HG02759 (cell line): ENCODE measurements at regions not wholly inside any gene's neighbourhood (a gene's known extent, or its start where the extent isn't known, plus 50 kb on each side); places are given as distances from the start of the nearest gene placed in this dataset.

Source experiments
- ATAC-seq: cut with Tn5 transposase; IDR thresholded peaks from one replicate; pipeline ENCODE4 v1.9.1; 2021; ENCODE audit warnings: mild to moderate bottlenecking, moderate library complexity; ENCODE audit not compliant: unreplicated experiment

DNA sequence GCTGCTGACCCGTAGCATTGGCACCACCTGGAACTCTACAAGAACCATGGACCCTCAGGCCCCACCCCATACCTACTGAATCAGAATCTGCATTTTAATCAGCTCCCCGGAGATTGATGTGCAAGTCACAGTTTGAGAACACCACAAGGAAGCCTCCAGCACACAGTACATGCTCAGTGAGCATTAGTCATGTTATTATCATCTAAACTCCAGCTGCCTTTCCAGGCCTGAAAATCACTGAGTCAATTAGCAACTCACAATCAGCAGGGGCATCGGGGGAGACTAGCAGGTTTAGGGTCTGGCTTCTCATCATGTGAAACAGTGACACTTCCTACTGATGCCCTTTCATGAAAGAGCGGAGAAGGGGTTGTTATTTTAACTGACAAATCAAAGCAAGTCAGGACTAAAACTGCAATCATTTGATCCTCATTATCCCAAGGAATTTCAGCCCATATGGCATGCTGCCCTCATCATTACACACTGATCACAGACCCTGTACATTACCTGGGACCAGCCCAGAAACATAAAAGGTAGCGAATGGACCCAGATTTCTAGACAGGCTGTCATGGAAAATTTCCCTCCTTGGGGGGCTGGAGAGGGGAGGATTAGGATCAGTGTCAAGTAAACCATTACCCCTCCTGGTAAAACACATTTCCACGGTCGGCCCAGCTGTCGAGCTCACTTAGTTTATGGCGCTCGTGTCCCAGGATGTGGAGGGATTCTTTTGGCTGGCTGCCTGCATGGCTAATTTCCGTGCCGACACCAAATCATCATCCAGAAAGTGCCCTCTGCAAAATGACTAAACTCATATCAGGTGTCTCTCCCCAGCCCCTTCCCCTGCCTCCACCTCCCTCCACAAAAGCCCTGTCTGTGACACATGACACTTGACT is 122.8 kb downstream of the PRLHR start:
- ATAC-seq = no peak

DNA sequence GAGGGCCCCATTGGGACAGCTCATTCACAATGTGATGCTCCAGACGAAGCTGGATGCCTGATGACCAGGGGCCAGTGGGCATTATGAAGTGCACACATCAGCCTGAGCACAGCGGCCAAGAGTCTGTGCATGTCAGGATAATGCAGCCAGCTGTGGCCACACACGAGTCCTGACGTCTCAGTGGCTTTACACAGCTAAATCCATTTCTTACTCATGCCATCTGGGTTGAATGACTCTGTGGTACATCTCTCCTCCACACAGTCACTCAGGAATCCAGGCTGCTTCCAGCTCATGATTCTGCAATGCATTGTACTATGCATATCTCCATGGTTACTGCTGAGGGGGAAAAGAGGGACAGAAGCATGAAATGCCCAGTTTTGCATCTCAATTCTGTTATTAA is 123.6 kb downstream of the PRLHR start:
- no peak for ATAC-seq

DNA sequence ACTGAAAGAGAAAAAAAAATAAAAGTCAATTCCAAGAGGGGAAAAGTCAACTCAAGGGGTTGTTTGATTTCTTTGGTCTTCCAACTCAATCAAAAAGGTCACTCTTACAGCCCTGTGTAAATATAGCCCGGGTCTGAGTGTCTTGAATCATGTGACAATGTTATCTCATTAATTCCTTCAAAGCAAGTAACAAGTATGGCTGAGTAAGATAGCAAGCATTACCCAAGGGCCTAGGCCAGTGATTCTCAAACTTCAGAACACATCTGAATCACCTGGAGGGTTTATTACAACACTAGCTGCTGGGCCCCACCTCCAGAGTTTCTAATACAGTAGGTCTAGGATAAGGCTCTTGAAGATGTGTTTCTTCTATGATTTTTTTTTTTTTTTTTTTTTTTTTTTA is 125.0 kb downstream of the PRLHR start:
- no peak for ATAC-seq

DNA sequence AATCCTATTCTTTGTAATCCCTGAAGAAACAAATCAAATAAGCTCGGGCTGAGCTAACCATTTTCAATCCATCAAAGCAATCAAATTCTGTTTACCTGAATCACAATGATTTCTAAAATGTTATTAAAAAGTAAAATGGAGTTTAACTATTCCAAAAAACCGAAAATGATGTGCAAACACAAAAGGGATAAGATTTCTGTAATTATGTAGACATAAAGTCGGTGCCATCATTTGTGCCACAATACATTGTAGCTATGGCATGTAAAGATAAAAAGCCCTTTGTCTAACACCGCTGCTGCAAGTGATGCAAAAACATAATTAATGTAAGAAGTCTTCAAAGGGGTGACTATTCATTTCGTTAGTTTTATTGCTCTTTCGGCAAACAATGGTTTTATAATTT is 125.1 kb upstream of the FAM204A start:
- no peak for ATAC-seq

DNA sequence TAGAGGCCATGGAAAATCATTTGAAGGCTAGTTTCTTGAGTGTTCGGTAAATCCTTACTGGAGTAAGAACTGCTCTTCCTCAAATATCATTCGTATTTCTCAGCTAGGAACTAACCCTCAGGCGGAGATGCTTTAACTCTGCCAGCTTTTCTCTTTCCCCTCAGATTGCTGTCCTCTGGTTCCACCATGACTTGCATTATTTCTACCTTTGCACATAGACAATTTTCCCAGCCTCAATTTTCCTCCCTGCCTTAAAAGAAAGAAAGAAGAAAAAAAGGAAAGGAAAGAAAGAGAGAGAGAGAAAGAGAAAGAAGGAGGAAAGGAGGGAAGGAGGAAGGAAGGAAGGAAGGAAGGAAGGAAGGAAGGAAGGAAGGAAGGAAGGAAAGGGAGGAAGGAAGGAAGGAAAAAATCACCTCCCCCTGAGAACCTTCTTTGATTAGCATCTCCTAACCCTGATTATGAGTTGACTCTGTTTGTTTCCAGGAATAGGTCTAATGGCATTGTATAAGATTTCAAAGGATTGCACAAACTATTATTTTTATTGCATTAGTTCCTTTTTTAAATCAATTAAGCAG is 123.3 kb upstream of the FAM204A start:
- no peak for ATAC-seq

DNA sequence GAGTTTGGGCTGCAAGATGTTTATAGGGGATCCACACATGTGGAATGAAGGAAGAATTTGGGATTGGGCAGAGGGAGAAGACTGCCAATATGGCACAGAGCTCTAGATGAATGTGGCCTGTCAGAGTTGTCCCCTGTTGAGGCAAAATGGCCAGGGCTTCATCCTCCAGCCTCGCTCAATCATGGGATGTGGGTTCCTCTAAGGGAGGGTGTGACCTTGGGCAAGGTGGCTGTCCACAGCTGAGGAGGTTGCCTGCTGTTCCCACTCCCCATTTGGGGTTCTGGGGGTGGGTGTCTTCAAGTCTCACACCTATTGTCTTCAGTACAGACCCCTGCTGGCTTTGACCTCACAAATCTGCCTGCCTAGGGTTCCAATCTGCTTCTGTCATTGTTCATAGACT is 121.6 kb upstream of the FAM204A start:
- ATAC-seq = no peak

DNA sequence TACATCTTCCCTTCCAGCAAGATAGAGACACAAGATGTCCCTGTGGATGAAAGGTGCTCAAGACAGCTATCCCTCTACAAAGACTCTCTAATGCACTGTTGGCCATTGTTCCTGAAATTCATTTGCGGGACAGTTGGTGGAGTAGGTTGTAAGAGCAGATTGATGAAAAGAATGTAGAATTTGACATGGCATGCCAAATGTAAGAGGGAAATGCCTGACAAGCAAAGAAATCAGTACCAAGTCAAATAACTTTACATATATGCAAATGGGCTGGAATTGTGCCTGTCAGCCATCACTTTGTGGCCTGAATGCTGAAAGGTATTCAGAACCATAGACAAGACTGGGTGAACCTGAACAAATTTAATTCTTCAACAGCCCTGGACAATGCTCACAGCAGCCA is 120.3 kb upstream of the FAM204A start:
- no peak for ATAC-seq

DNA sequence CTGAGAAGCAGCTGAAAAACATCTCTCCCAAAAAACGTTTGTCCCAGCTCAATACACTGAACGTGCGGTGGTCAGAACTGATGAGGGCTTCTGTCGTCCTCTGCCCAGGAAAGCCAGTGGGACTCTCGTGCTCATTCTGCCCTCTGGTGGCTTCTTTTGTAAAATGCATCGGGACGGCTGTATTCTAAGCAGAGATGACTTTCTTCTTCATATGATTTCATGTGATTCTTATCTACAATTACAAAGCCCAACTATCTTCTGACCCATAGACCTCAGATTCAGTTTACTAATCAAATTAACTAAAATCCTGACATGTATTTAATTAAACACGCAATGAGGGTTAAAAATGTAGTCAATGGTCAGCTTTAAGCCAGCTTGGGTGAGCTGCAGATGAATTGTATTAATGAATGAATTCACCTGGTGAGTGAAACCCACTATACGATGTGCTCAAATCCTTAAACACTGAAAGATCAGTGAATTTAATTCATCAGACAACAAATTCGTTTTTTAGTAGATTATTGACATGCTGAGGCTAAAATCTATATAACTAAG is 117.6 kb upstream of the FAM204A start:
- ATAC-seq = peak; percentile 78

DNA sequence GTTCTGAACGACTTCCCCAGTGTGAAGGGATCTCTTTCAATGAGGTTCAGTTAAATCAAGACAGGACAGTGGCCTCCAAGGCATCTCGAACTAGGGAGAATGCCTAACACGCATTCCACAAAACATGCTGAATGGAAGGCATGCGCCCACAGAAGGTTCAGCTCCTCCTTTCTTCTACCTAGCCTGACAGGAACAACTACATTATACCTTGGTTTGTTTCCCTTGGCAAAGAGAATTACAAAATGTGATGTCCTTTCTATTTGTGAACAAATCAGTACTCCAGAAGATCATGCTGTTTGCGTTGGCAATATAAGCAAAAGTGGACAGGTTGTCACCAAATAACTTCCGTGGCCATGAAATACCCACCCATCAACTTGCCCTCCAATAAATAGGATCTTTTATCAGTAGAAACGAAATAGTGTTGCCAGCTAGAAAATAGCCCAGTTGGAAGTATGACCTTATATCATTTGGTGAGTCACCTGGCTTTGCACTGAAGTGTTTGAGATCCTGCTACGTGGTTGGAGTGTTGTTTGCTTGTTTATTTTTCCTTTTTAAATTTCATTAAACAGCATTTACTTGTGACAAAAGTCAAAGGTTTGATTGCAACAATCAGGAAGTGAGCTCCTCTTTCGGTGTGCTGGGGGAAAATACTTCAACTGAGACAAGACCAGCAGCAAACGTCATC is 117.0 kb upstream of the FAM204A start:
- no peak for ATAC-seq

DNA sequence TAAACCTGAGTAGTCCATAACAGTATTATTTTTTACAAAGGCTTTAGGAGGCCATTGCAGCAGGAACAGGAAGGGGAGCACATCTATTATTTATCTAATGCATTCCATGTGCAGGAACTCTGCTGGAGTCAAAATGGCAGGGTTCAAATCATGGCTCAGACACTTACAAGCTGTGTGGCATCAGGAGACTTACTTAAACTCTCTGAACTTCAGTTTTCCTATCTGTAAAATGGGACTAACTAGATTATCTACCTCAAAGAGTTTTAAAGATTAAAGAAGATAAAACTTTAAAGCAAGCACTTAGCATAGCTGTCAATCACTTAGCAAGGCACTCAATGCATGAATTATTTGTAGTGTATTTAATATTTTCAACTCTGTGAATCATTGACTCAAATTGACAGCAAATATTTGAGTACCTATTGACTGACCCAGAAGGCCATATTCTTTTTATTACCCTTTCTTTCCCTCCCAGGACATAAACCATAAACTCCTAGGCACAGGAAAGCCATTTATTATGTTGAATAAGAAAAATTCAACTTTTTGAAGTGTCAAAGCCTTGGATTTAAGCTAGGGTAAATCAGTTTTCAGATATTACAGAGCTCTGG is 115.8 kb upstream of the FAM204A start:
- no peak for ATAC-seq

DNA sequence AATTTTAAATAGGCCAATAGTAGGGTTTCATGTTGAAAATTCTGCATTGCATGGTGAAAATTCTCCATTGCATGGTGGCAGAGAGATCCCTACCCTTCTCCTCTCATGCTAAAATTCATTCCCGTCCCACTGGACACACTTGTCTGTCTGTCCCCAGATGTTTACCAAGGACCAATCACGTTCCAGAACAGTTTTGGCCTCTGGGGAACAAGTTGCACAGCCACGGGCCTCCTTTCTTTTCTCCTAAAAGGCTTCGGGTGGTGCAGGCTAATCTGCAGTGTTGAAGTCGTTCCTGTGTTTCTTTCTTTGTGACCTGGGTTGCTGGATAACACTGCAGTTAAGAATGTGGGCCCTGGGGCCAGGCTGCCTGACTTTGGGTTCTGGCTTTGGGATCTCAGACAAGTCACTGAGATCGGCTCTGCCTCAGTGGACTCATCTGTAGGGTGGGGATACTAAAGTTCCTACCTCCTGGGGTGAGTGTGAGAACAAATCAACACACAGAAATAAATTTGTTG is 113.1 kb upstream of the FAM204A start:
- ATAC-seq = no peak

DNA sequence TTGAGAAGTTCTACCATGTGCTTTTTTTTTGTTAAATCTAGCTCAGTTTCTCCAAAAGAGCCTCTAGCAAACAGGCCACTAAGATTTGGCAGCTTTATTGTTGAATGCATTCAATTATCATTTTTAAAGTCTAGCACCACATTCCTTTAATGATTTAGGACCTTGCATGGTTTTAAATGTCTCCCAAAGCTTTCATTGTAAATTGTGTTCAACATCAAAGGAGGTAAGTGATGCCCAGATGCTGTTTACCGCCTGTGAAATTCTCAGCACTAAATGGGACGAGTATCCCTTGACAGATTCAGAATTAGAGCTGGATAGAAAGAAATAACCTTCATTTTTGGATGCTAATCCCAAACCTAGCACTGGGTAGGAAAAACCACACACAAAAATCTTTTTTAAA is 112.1 kb upstream of the FAM204A start:
- no peak for ATAC-seq

DNA sequence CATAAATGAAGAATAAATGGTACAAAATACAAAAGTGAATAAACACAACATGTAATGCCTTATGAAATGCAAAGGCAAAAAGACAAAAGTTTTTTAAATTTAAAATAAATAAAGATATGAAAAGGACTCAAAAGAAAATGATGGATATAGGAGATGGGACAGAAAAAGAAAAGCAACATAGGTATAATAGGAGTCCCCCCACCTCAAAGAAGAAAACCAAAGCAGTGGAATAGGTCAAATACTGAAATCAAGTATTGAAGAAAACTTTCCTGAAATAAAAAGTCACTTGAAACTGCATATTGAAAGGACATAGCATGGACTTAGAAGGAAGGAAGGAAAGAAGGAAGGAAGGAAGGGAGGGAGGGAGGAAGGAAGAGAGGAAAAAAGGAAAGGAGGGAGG is 110.0 kb upstream of the FAM204A start:
- ATAC-seq = no peak

DNA sequence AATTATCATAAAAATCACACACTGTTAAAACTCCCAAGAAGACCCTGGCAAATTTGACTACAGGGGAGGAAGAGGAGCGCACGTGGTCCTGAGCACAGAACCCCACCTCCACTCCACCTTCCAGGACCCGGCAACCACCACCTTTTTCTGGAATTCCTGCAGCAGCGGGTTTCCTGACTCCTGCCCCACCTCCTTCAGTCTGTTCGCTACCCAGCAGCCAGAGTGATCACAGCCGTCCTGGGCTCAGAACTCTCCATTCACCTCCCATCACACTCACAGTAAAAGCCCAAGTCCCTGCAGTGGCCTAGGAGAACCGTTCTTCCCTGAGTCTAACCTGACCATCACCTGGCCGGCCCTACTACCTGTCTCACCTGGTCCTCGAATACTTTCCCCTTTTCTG is 107.4 kb upstream of the FAM204A start:
- no peak for ATAC-seq

DNA sequence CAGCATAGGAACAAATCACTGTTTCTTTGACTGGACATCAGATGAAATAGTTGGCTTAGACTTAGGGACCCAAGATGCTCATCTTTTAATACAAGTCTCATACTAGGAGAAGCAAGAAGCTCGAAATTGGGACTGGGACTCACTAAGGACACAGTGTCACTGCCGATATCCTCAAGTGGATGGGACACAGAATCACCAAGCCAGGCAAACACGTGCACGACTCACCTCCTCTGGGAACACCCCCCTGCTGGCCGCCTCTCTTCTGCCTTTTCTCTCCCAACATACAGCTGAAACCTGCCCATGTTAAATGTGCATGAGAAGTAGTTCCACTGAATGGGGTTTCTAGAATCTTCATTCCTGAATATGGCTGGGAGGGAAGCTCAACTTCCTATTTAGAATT is 106.6 kb upstream of the FAM204A start:
- no peak for ATAC-seq

DNA sequence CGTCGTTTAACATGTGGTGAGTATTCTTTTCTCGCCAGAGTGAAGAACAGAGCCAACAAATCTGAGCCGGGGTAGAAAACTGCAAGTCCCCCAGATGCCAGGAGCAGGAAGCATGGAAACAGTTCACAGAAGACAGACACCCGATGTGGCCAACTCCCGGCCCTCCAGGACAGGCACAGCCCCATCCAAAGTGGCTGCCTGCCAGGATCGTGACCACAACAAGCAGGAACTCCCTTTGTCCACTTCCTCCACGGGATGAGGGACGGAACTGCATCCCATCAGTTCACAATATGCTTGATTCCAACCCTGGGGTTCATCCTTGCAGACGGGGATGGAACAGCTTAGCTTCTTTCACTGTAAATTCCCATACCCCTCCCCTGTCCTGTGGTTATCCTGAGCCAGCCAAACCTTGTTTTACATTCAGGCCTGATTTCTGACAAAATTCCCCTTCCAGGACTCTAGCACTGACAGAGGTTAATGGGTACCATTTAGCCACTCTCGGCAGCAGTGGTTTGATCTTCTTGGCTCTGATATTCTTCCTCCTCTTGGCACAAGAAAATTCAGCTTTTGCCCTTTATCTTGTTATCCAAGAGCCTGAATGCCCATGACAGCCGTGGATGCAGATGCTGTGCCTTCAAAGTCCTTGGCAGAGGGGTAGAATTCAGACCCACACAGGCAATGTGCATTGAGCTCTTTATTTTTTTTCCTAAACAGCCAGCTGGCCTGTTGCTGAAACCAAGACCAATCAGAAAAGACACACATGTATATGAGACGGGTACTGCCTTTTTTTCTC is 105.5 kb upstream of the FAM204A start:
- ATAC-seq = no peak

DNA sequence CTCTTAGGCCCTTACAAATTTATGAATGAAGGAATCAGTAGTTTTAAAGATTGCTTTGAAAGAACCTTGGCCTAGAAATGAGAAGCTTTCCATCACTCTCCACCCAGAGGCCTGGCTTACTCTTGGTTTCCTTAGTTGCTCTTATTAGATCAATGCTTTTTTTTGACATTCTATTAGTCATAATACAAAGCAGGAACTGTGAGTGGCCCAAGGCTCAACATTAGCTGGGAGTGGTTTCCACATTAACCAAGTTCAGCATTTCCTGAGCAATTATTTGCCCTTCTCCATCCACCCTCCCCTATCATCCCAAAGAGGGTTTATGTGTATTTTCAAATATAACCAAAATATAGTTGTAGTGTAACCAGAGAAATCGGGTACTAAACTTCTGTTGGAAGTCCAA is 103.4 kb upstream of the FAM204A start:
- ATAC-seq = no peak

DNA sequence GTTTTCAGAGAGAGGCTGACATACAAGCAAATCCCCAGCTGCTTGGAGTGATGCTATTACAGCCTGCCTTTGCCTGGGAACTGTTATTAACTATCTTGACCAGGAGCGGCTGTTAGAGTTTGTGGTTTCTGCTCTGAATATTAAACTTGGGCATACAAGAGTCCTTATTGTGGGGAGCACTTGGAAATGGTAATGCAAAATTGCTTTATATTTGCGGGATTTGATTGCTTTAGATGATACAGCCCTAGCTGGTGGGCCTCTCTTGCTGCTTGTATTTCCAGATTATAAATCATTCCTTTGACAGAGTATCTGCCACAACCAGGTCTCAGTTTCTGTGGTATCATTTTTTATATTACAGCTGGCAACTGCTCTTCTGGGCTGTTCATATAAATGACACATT is 101.9 kb upstream of the FAM204A start:
- ATAC-seq = no peak

DNA sequence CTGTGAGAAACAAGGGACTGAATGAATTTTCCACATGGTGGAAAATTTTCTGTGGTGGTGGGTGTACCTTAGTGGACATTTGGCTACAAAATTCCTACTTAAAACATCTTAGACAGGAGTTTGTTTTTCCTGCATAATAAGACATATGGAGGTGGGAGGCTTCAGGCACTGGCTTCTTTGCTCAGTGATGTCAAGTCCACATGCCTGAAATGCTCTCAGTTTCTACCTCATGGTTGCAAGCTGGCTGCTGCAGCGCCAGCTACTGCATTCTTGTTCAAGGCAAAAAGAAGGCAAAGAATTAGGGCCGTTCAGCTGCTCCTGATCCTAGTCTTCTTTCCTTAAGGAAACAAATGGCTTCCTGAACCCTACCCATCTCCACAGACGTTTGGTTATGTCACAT is 99.9 kb upstream of the FAM204A start:
- no peak for ATAC-seq

DNA sequence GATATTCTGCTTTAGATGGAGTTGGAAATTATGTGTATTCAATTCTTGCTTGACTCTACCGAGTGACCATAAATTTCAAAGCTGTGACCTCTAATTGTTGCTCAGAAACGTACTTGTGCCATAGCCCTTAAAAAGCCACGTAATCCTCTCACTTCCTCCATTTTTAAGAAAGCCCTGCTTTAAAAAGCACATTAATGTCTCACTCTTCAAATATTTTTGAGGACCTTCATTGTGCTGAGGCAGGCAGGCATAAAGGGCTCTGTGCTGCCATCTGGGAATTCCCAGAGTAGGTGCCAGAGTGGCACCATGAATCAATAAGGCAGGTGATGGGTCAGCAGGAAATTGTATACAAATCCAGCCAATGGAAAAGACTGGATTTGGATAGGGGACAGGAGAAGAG is 97.7 kb upstream of the FAM204A start:
- ATAC-seq = no peak
